H1 (cell line): ENCODE measurements at regions not wholly inside any gene's neighbourhood (a gene's known extent, or its start where the extent isn't known, plus 50 kb on each side); places are given as distances from the start of the nearest gene placed in this dataset.

ENCODE experiments used
- CTCF ChIA-PET: fragments of 300-600 bp; sonication (Branson Sonifier 250); formaldehyde crosslinking; loops from one replicate; lab custom pipeline; 2021; ENCODE audit not compliant: partially characterized antibody; lab: Charles Lee
- POLR2A ChIA-PET: fragments of 300-600 bp; sonication (Branson Sonifier 250); formaldehyde crosslinking; loops from one replicate; lab custom pipeline; 2021; ENCODE audit warnings: inconsistent platforms; ENCODE audit not compliant: partially characterized antibody; lab: Charles Lee
- DNase-seq, 2 experiments: peaks; one replicate each; pipeline versions ENCODE4 v3.0.0 to v3.0.0-alpha.2; 2010 to 2022; ENCODE audit warnings: low spot score in 2 of 2, low read depth in 1 of 2, mixed read lengths in 1 of 2
- FAIRE-seq: peaks from 2 replicates; lab custom pipeline; 2011; peaks lifted over from hg19 to GRCh38; lab: Jason Lieb, UNC
- H2AFZ ChIP-seq: 2 replicates; pipeline ENCODE4 v1.8.1; 2012; ENCODE audit warnings: low read length, inconsistent platforms
- H2AK5ac ChIP-seq: 2 replicates; pipeline ENCODE4 v1.6.1; 2013; ENCODE audit warnings: low read depth, low read length
- H2BK120ac ChIP-seq: replicated peaks from 2 replicates; pipeline ENCODE3; 2013; ENCODE audit warnings: low read depth, low read length, inconsistent platforms
- H2BK12ac ChIP-seq: 2 replicates; pipeline ENCODE4 v1.6.1; 2013; ENCODE audit warnings: low read depth, low read length
- H2BK15ac ChIP-seq: 2 replicates; pipeline ENCODE4 v1.6.1; 2013; ENCODE audit warnings: low read length
- H2BK20ac ChIP-seq: 2 replicates; pipeline ENCODE4 v1.6.1; 2013; ENCODE audit warnings: low read length
- H2BK5ac ChIP-seq: 2 replicates; pipeline ENCODE4 v1.6.1; 2013; ENCODE audit warnings: low read depth, low read length
- H3K14ac ChIP-seq: 2 replicates; pipeline ENCODE4 v1.6.1; 2013; ENCODE audit warnings: inconsistent platforms; ENCODE audit not compliant: insufficient read length
- H3K18ac ChIP-seq: 2 replicates; pipeline ENCODE4 v1.6.1; 2013; ENCODE audit warnings: low read length; ENCODE audit errors: extremely low read depth
- H3K23ac ChIP-seq: 2 replicates; pipeline ENCODE4 v1.6.1; 2013; ENCODE audit warnings: inconsistent platforms; ENCODE audit not compliant: insufficient read length
- H3K23me2 ChIP-seq: 2 replicates; pipeline ENCODE4 v1.6.1; 2013; ENCODE audit warnings: low read depth, low read length
- H3K27ac ChIP-seq: 2 replicates; pipeline ENCODE4 v1.6.1; 2011; ENCODE audit warnings: low read depth, low read length, inconsistent platforms
- H3K27me3 ChIP-seq, 4 experiments: replicated peaks in 1 of 4; 1 replicate in 1 of 4; 2 replicates in 3 of 4; pipeline versions ENCODE4 v1.6.1 to v1.8.1; 2011 to 2013; ENCODE audit warnings: low read length in 3 of 4, mild to moderate bottlenecking in 3 of 4, inconsistent platforms in 2 of 4, mixed read lengths in 2 of 4, moderate library complexity in 1 of 4; ENCODE audit not compliant: control insufficient read depth in 3 of 4, insufficient read depth in 3 of 4; ENCODE audit errors: extremely low read depth in 1 of 4
- H3K36me3 ChIP-seq, 4 experiments: 2 replicates each; pipeline versions ENCODE4 v1.6.1 to v1.8.1; 2011 to 2013; ENCODE audit warnings: mild to moderate bottlenecking in 4 of 4, low read length in 3 of 4, moderate library complexity in 2 of 4, control low read depth in 1 of 4, inconsistent platforms in 1 of 4; ENCODE audit not compliant: insufficient read depth in 4 of 4, control insufficient read depth in 2 of 4
- H3K4ac ChIP-seq: replicated peaks from 2 replicates; pipeline ENCODE3; 2013; ENCODE audit warnings: low read length, low read depth, mixed read lengths, inconsistent platforms; ENCODE audit not compliant: insufficient read length
- H3K4me1 ChIP-seq, 4 experiments: replicated peaks in 1 of 4; 1 replicate in 1 of 4; 2 replicates in 3 of 4; pipeline versions ENCODE4 v1.6.1 to v1.8.1; 2011 to 2013; ENCODE audit warnings: low read length in 3 of 4, inconsistent platforms in 2 of 4, mixed read lengths in 1 of 4; ENCODE audit not compliant: insufficient read depth in 4 of 4, control insufficient read depth in 3 of 4
- H3K4me2 ChIP-seq, 2 experiments: 2 replicates each; pipeline versions ENCODE4 v1.6.1 to v1.8.1; 2011 to 2013; ENCODE audit warnings: low read depth in 2 of 2, low read length in 2 of 2, control low read depth in 1 of 2, inconsistent platforms in 1 of 2, mild to moderate bottlenecking in 1 of 2; ENCODE audit not compliant: insufficient read depth in 1 of 2
- H3K4me3 ChIP-seq, 4 experiments: fragments of 200-600, 300-600 bp in 1 of 4; sonication (generic), shearing (Covaris generic), sonication (Bioruptor Twin) in 1 of 4; 2 replicates each; pipeline versions ENCODE4 v1.5.1 to v1.8.1; 2011 to 2016; ENCODE audit warnings: low read length in 4 of 4, low read depth in 3 of 4, control low read depth in 2 of 4, inconsistent platforms in 2 of 4, mild to moderate bottlenecking in 2 of 4, mixed read lengths in 1 of 4, moderate library complexity in 1 of 4; ENCODE audit not compliant: insufficient read depth in 2 of 4; ENCODE audit errors: extremely low read depth in 1 of 4
- H3K56ac ChIP-seq: replicated peaks from 2 replicates; pipeline ENCODE3; 2013; ENCODE audit warnings: low read depth, mild to moderate bottlenecking, mixed read lengths, low read length, inconsistent platforms; ENCODE audit not compliant: insufficient read length
- H3K79me1 ChIP-seq: 2 replicates; pipeline ENCODE4 v1.6.1; 2013; ENCODE audit warnings: low read depth, low read length, control low read depth
- H3K79me2 ChIP-seq, 2 experiments: 2 replicates each; pipeline versions ENCODE4 v1.6.1 to v1.8.1; 2012 to 2013; ENCODE audit warnings: low read length in 2 of 2, mild to moderate bottlenecking in 2 of 2, inconsistent platforms in 1 of 2; ENCODE audit not compliant: insufficient read depth in 2 of 2, control insufficient read depth in 1 of 2
- H3K9ac ChIP-seq, 4 experiments: replicated peaks in 1 of 4; 1 replicate in 1 of 4; 2 replicates in 3 of 4; pipeline versions ENCODE4 v1.6.1 to v1.8.1; 2011 to 2013; ENCODE audit warnings: low read depth in 3 of 4, low read length in 3 of 4, control low read depth in 2 of 4, mild to moderate bottlenecking in 2 of 4, moderate library complexity in 2 of 4, inconsistent platforms in 1 of 4; ENCODE audit errors: extremely low read depth in 1 of 4
- H3K9me3 ChIP-seq, 2 experiments: 2 replicates each; pipeline versions ENCODE4 v1.6.1 to v1.8.1; 2012 to 2013; ENCODE audit warnings: mild to moderate bottlenecking in 2 of 2, moderate library complexity in 2 of 2, control low read depth in 1 of 2, inconsistent platforms in 1 of 2, low read depth in 1 of 2, low read length in 1 of 2, mixed read lengths in 1 of 2; ENCODE audit not compliant: insufficient read depth in 2 of 2
- H4K20me1 ChIP-seq, 2 experiments: replicated peaks in 1 of 2; 2 replicates each; pipeline versions ENCODE3 to v1.8.1; 2011 to 2013; ENCODE audit warnings: inconsistent platforms in 2 of 2, low read length in 2 of 2, mild to moderate bottlenecking in 1 of 2; ENCODE audit not compliant: insufficient read depth in 2 of 2, control insufficient read depth in 1 of 2
- H4K5ac ChIP-seq: 2 replicates; pipeline ENCODE4 v1.6.1; 2013; ENCODE audit warnings: low read length, low read depth, mixed read lengths, inconsistent platforms; ENCODE audit not compliant: insufficient read length
- H4K8ac ChIP-seq: 2 replicates; pipeline ENCODE4 v1.8.0; 2013; ENCODE audit warnings: mild to moderate bottlenecking, moderate library complexity, low read length, inconsistent platforms; ENCODE audit not compliant: insufficient read depth; ENCODE audit errors: extremely low read depth
- H4K91ac ChIP-seq: replicated peaks from 2 replicates; pipeline ENCODE3; 2013; ENCODE audit warnings: low read length, mixed read lengths, inconsistent platforms; ENCODE audit not compliant: insufficient read length
- ATF2 ChIP-seq: IDR thresholded peaks from 2 replicates; pipeline ENCODE4 v1.6.1; 2012; ENCODE audit warnings: low read length, inconsistent platforms
- BCL11A ChIP-seq, 2 experiments: IDR thresholded peaks; one replicate each; pipeline ENCODE4 v1.6.1; 2011; ENCODE audit warnings: low read depth in 2 of 2, low read length in 2 of 2, mild to moderate bottlenecking in 2 of 2
- BRCA1 ChIP-seq: IDR thresholded peaks from 2 replicates; pipeline ENCODE4 v1.6.1; 2012; ENCODE audit warnings: low read depth, low read length, improper control_type of control experiment
- CBX5 ChIP-seq: fragments of 300-800, 300-1000 bp; sonication (generic); IDR thresholded peaks from 2 replicates; pipeline ENCODE4 v1.7.1; 2016; ENCODE audit warnings: antibody characterized with exemption, low read length, low read depth
- EGR1 ChIP-seq: IDR thresholded peaks from 2 replicates; pipeline ENCODE4 v1.6.1; 2011; ENCODE audit warnings: low read depth, low read length, borderline replicate concordance
- EZH2 ChIP-seq: fragments of 200-600 bp; sonication (generic); IDR thresholded peaks from 2 replicates; pipeline ENCODE4 v1.7.1; 2012; ENCODE audit warnings: low read depth, mild to moderate bottlenecking, moderate library complexity, low read length, inconsistent platforms; ENCODE audit not compliant: severe bottlenecking
- KDM1A ChIP-seq: fragments of 200-600, 300-600 bp; sonication (generic); IDR thresholded peaks from 2 replicates; pipeline ENCODE4 v1.7.1; 2016; ENCODE audit warnings: mild to moderate bottlenecking, low read length, borderline replicate concordance
- POU5F1 ChIP-seq: IDR thresholded peaks from 2 replicates; pipeline ENCODE4 v1.6.1; 2011; ENCODE audit warnings: low read depth, mild to moderate bottlenecking, low read length, moderate library complexity
- RAD21 ChIP-seq, 2 experiments: IDR thresholded peaks in 1 of 2; conservative IDR thresholded peaks in 1 of 2; 2 replicates each; pipeline ENCODE4 v1.6.1; 2011; ENCODE audit warnings: low read depth in 2 of 2, low read length in 2 of 2, improper control_type of control experiment in 1 of 2, inconsistent platforms in 1 of 2, mild to moderate bottlenecking in 1 of 2, moderate library complexity in 1 of 2
- RNF2 ChIP-seq: fragments of 200-900, 300-1000 bp; sonication (generic); IDR thresholded peaks from 2 replicates; pipeline ENCODE4 v1.7.1; 2016; ENCODE audit warnings: borderline replicate concordance, low read depth, mild to moderate bottlenecking, antibody characterized with exemption, low read length; ENCODE audit not compliant: poor library complexity, severe bottlenecking; ENCODE audit errors: missing control alignments
- SAP30 ChIP-seq: fragments of 300-600 bp; sonication (generic); IDR thresholded peaks from 2 replicates; pipeline ENCODE4 v1.7.1; 2012; ENCODE audit warnings: low read length, moderate library complexity, mild to moderate bottlenecking, inconsistent platforms; ENCODE audit not compliant: insufficient read depth, insufficient replicate concordance
- SP2 ChIP-seq: IDR thresholded peaks from 2 replicates; pipeline ENCODE4 v1.6.1; 2012; ENCODE audit warnings: mild to moderate bottlenecking, low read length, inconsistent platforms
- TCF12 ChIP-seq: IDR thresholded peaks from 2 replicates; pipeline ENCODE4 v1.6.1; 2011; ENCODE audit warnings: low read depth, mild to moderate bottlenecking, low read length
- WGBS, 2 experiments: shearing (Covaris generic) in 1 of 2; methylation state at CpG; one replicate each; pipeline versions ENCODE4 v1.1.6 to v1.1.7; 2013 to 2015; ENCODE audit warnings: low lambda C conversion rate in 2 of 2, mixed read lengths in 2 of 2, inconsistent platforms in 1 of 2, low coverage in 1 of 2, missing lambda C conversion rate in 1 of 2; ENCODE audit not compliant: insufficient replicate concordance in 2 of 2, insufficient coverage in 1 of 2, insufficient read length in 1 of 2; ENCODE audit errors: extremely low coverage in 1 of 2, missing lambda C conversion rate in 1 of 2; 5-methylcytosine and 5-hydroxymethylcytosine counted together

GRCh38 chr18:27861539-27861938 is 315.4 kb downstream of the CDH2 start:
- no peaks in the 10 kb centered on the region for H3K79me2 ChIP-seq
- no peak overlapping the region for H2BK20ac ChIP-seq
- H3K36me3 ChIP-seq = no peaks in the 10 kb centered on the region
- no peaks in the 10 kb centered on the region for H3K9me3 ChIP-seq
- no peak overlapping the region for H4K91ac ChIP-seq
- no peak overlapping the region for H3K56ac ChIP-seq
- no peaks in the 10 kb centered on the region for H3K79me1 ChIP-seq
- H3K23ac ChIP-seq = no peak overlapping the region
- WGBS, 2 experiments = 93% methylated on average over 9 of the region's 9 CpGs; no CpG with 5 or more reads in 1 of the 2 experiments
- no peak overlapping the region; a peak in 1 of 7 replicates for H3K9ac ChIP-seq
- H4K20me1 ChIP-seq = no peaks in the 10 kb centered on the region
- no peak overlapping the region for H3K4me2 ChIP-seq
- no peak overlapping the region for H2BK5ac ChIP-seq
- no peak overlapping the region for H4K8ac ChIP-seq
- H3K27ac ChIP-seq = no peak overlapping the region
- H4K5ac ChIP-seq = no peak overlapping the region
- no peaks in the 10 kb centered on the region for H3K23me2 ChIP-seq
- H3K4me1 ChIP-seq = no peaks in the 10 kb centered on the region
- DNase-seq = no peak
- H2BK12ac ChIP-seq = no peak overlapping the region
- no peak overlapping the region for H2BK120ac ChIP-seq
- no peak overlapping the region for H3K4me3 ChIP-seq
- no peak overlapping the region for H2AFZ ChIP-seq
- no peak overlapping the region for H2AK5ac ChIP-seq
- ChIA-PET CTCF (no interaction called here), POLR2A (no interaction called here)
- FAIRE-seq = no peak
- no peak overlapping the region for H3K4ac ChIP-seq
- H3K27me3 ChIP-seq = no peaks in the 10 kb centered on the region
- H2BK15ac ChIP-seq = no peak overlapping the region
- H3K14ac ChIP-seq = no peak overlapping the region
- no peak overlapping the region for H3K18ac ChIP-seq
- no peak for TF ChIP-seq RAD21 (IDR thresholded peaks at IDR 0.05 in 1 of 2, conservative IDR thresholded peaks at IDR 0.05 in 1 of 2; ENCODE audit: low read depth in 2 of 2, low read length in 2 of 2)
- no peak for TF ChIP-seq KDM1A
- TF ChIP-seq TCF12 = no peak
- no peak for TF ChIP-seq POU5F1
- no peak for TF ChIP-seq BCL11A (IDR thresholded peaks at IDR 0.05; ENCODE audit: low read depth in 2 of 2, low read length in 2 of 2)
- TF ChIP-seq SP2 = no peak
- TF ChIP-seq ATF2 = no peak
- no peak for TF ChIP-seq BRCA1
- no peak for TF ChIP-seq EGR1
- TF ChIP-seq SAP30 = no peak
- TF ChIP-seq CBX5 = no peak
- TF ChIP-seq EZH2 = no peak
- TF ChIP-seq RNF2 = no peak
